Thyroid gland (tissue), 4 donors: ENCODE measurements at regions not wholly inside any gene's neighbourhood (a gene's known extent, or its start where the extent isn't known, plus 50 kb on each side); places are given as distances from the start of the nearest gene placed in this dataset.

Source experiments
- DNase-seq, 2 donors: peaks; one replicate each; pipeline ENCODE4 v3.0.0-alpha.2; 2019
- H3K27ac ChIP-seq, 3 donors: fragments of 200-600 bp; sonication (generic); 1 replicate in 2 of 3; 2 replicates in 1 of 3; pipeline ENCODE4 v1.5.1; 2016 to 2019; ENCODE audit warnings: mild to moderate bottlenecking in 1 of 3, moderate library complexity in 1 of 3
- H3K27me3 ChIP-seq: fragments of 200-600 bp; sonication (generic); one replicate; pipeline ENCODE4 v1.5.1; 2019
- H3K36me3 ChIP-seq, 2 donors: fragments of 200-600 bp; sonication (generic); one replicate each; pipeline ENCODE4 v1.5.1; 2016 to 2019
- H3K4me1 ChIP-seq, 2 donors: fragments of 200-600 bp; sonication (generic); one replicate each; pipeline ENCODE4 v1.5.1; 2017 to 2019
- H3K4me3 ChIP-seq, 3 donors: fragments of 200-600 bp; sonication (generic); replicated peaks in 1 of 3; 1 replicate in 2 of 3; 2 replicates in 1 of 3; pipeline ENCODE4 v1.5.1; 2016; ENCODE audit warnings: mild to moderate bottlenecking in 1 of 3
- H3K9me3 ChIP-seq: fragments of 200-600 bp; sonication (generic); one replicate; pipeline ENCODE4 v1.5.1; 2017
- POLR2A ChIP-seq, 2 donors: fragments of 450-650 bp; IDR thresholded peaks; one replicate each; pipeline ENCODE4 v1.6.1; 2017; ENCODE audit warnings: antibody characterized with exemption in 2 of 2, mild to moderate bottlenecking in 2 of 2, moderate library complexity in 1 of 2
- WGBS, 2 donors: methylation state at CpG; one replicate each; pipeline ENCODE4 v1.1.5; 2017; 5-methylcytosine and 5-hydroxymethylcytosine counted together
- intact Hi-C: fragments of 100-400 bp; cut with DNase I; formaldehyde crosslinking; loops from one replicate; pipeline ENCODE4 v1.15.1; 2023
- TF ChIP-seq, protein P1 (sequence below), 6 experiments: fragments of 200-600 bp in 3 of 6; fragments of 450-650 bp in 3 of 6; sonication (generic) in 3 of 6; IDR thresholded peaks; one replicate each; pipeline ENCODE4 v1.5.1; 2016 to 2019; ENCODE audit warnings: antibody characterized with exemption in 6 of 6, mild to moderate bottlenecking in 2 of 6, inconsistent platforms in 1 of 6, moderate library complexity in 1 of 6

DNA sequence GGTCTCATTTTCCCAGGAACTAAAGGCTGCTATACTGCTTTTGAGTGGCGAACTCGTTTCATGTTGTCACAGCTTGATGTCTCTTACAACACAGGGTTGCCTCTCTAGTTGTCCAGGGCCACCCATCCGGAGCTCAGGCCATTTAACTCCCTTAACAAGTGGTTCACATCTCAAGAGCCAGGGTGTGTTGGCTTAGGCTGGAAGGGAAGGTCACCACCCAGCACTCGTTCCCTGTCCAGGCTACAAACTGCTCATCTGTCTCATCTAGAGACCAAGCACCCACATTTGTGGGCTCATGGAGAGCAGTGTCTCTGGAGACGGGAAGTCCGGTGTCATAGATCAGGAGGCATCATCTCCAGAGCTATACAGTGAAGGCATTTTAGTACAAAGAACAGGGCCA lies 106.8 kb upstream of the EXOC2 start:
- H3K36me3 ChIP-seq: no peaks in the 10 kb centered on the region
- H3K4me3 ChIP-seq: no peak overlapping the region
- TF ChIP-seq, protein P1, sequence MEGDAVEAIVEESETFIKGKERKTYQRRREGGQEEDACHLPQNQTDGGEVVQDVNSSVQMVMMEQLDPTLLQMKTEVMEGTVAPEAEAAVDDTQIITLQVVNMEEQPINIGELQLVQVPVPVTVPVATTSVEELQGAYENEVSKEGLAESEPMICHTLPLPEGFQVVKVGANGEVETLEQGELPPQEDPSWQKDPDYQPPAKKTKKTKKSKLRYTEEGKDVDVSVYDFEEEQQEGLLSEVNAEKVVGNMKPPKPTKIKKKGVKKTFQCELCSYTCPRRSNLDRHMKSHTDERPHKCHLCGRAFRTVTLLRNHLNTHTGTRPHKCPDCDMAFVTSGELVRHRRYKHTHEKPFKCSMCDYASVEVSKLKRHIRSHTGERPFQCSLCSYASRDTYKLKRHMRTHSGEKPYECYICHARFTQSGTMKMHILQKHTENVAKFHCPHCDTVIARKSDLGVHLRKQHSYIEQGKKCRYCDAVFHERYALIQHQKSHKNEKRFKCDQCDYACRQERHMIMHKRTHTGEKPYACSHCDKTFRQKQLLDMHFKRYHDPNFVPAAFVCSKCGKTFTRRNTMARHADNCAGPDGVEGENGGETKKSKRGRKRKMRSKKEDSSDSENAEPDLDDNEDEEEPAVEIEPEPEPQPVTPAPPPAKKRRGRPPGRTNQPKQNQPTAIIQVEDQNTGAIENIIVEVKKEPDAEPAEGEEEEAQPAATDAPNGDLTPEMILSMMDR (IDR thresholded peaks at IDR 0.05): no peak
- no peak for TF ChIP-seq POLR2A (IDR thresholded peaks at IDR 0.05)
- no peaks in the 10 kb centered on the region for H3K4me1 ChIP-seq
- 60 to 65% methylated on average over 6 of the region's 6 CpGs for WGBS, 2 donors
- no peak overlapping the region for H3K27ac ChIP-seq
- H3K9me3 ChIP-seq: no peaks in the 10 kb centered on the region
- intact Hi-C loops: loop anchor here (5.0 kb wide), 2 partner anchors 538 to 583 kb away; no protein-coding TSS in a partner anchor
- no peak for DNase-seq
- H3K27me3 ChIP-seq: no peaks in the 10 kb centered on the region

DNA sequence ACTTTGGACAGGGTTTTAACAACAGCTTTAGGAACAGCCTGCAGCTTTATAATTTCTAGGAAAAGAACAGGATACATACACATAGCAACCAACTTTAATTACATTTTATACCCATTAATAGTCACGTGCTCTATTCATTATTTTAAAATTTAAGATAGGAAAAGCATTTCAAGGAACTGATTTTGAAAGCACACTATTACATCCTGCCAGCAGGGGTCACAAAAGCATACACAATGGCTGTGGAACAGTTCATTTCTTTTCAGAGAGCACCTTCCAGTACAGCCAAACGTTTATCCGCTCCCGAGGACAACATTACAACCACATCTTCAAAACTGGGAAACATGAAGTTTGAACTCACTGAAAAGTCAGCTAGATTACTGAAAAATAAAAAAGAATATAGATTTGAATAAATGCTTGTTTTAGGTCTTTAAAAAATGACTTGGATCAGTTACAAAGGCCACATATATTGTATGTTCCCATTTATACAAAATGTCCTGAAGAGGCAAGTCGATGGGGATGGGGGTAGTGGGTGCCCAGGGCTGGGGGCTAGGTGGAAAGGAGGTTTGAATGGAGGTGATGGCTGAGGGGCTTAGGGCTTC lies 104.6 kb upstream of the EXOC2 start:
- TF ChIP-seq, protein P1 (IDR thresholded peaks at IDR 0.05): peak; percentile 49 to 92 (median 74)
- no peak for TF ChIP-seq POLR2A (IDR thresholded peaks at IDR 0.05)
- H3K4me1 ChIP-seq: no peaks in the 10 kb centered on the region
- peaks cover under 1% of the 10 kb centered on the region for H3K27me3 ChIP-seq
- no peaks in the 10 kb centered on the region for H3K9me3 ChIP-seq
- no peak overlapping the region for H3K27ac ChIP-seq
- intact Hi-C loops: loop anchor here (5.0 kb wide), 2 partner anchors 540 to 585 kb away; no protein-coding TSS in a partner anchor
- WGBS, 2 donors: 17 to 20% methylated on average over 5 of the region's 5 CpGs
- DNase-seq: peak; percentile 54 to 56
- H3K36me3 ChIP-seq: no peaks in the 10 kb centered on the region
- no peak overlapping the region for H3K4me3 ChIP-seq

DNA sequence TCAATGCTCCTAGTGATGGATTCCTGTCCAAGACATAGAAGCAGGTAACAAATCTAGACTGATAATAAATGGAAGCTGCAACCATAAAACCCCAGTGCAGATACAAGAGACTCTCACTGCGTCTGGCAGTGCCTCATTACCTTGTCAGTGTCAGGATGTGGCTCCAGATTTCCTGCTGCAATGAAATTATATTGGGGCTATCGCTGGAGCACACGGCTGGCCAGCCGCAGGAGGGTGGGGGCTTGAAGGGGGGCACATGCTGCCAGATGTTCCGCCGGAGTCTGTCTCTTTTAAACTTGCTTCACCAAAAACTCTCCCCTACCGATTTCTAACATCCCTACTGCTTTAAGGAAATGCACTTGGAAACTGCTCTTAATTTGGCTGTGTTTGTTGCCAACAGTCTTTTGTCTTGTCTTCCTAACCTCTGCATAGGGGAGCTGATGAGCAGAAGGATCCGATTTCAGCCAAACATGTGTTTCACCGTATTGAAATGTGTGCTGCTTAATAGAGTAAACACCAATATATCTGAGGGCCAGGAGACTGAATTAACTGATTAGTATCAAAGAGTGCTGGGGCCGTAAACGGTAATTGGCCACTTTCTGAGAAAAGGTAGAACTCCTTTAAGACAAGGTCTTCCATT lies 102.2 kb upstream of the EXOC2 start:
- no peaks in the 10 kb centered on the region for H3K9me3 ChIP-seq
- H3K4me1 ChIP-seq: no peaks in the 10 kb centered on the region
- no peak for DNase-seq
- H3K36me3 ChIP-seq: no peaks in the 10 kb centered on the region
- H3K4me3 ChIP-seq: no peak overlapping the region
- intact Hi-C loops: loop anchor here (5.0 kb wide), 2 partner anchors 542 to 587 kb away; no protein-coding TSS in a partner anchor
- WGBS, 2 donors: 46 to 60% methylated on average over 11 of the region's 11 CpGs
- TF ChIP-seq POLR2A (IDR thresholded peaks at IDR 0.05): no peak
- TF ChIP-seq, protein P1 (IDR thresholded peaks at IDR 0.05): no peak
- peaks cover 9% of the 10 kb centered on the region for H3K27me3 ChIP-seq
- no peak overlapping the region for H3K27ac ChIP-seq

DNA sequence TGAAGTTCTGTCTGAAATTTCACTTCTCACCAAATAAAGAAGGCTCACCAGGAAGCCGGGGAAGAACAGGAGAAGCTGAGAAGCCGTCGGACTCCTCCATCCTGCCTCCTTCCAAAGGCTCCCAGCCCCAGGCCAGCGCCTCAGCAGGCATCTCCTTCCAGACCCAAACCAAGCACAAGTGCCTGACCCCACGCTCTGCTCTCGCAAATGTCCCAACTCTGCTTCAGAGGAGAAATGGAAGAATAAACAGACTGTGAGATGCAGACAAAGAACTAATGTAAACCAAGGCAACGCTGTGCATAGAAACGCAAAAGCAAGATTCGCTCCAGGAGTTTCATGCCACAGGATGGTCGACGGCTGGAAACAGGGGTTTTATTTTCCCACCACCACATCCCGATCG lies 100.3 kb upstream of the EXOC2 start:
- Histone ChIP-seq H3K9me3 (no peaks in the 10 kb centered on the region), H3K4me3 (no peak overlapping the region), H3K4me1 (no peaks in the 10 kb centered on the region), H3K27me3 (peaks cover 9% of the 10 kb centered on the region), H3K27ac (no peak overlapping the region), H3K36me3 (no peaks in the 10 kb centered on the region)
- TF ChIP-seq, protein P1 (IDR thresholded peaks at IDR 0.05): no peak
- TF ChIP-seq POLR2A (IDR thresholded peaks at IDR 0.05): no peak
- DNase-seq: no peak
- 50 to 61% methylated on average over 13 of the region's 13 CpGs for WGBS, 2 donors
- intact Hi-C loops: no loop called here

DNA sequence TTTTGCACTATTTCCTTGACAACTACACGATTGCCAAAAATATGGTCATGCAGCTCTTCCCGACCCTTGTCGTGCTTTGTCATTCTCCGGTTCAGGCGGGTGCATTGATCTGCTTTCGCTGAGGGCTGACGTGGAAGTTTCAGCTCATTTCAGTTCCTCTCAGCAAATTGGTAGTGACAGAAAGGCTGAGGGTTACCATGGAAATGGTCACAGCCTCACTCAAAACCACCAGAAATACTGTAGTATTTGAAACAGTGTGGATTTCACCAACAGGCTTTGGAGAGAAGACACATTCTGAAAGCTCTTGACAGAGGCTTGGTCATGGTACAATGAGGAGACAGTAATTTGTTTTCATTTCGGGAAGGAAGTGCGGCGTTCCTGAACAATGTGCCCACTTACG lies 99.7 kb upstream of the EXOC2 start:
- WGBS, 2 donors: 60 to 66% methylated on average over 11 of the region's 11 CpGs
- Histone ChIP-seq H3K4me1 (no peaks in the 10 kb centered on the region), H3K27ac (no peak overlapping the region), H3K9me3 (no peaks in the 10 kb centered on the region), H3K36me3 (no peaks in the 10 kb centered on the region), H3K4me3 (no peak overlapping the region), H3K27me3 (peaks cover 9% of the 10 kb centered on the region)
- DNase-seq: no peak
- intact Hi-C loops: no loop called here
- TF ChIP-seq, protein P1 (IDR thresholded peaks at IDR 0.05): no peak
- no peak for TF ChIP-seq POLR2A (IDR thresholded peaks at IDR 0.05)
